HFF-Myc (cell line): ENCODE measurements at regions not wholly inside any gene's neighbourhood (a gene's known extent, or its start where the extent isn't known, plus 50 kb on each side); places are given as distances from the start of the nearest gene placed in this dataset.

ENCODE experiments used
- DNase-seq: peaks from one replicate; pipeline ENCODE4 v3.0.0-alpha.2; 2011; ENCODE audit warnings: low read depth; ENCODE audit errors: extremely low read depth
- H3K4me3 ChIP-seq: replicated peaks from 2 replicates; pipeline ENCODE4 v1.5.1; 2011; ENCODE audit warnings: low read depth, mild to moderate bottlenecking, control low read depth, low read length
- CTCF ChIP-seq: IDR thresholded peaks from 2 replicates; pipeline ENCODE4 v1.5.1; 2012; ENCODE audit warnings: mild to moderate bottlenecking, low read depth, low read length, control low read depth; ENCODE audit errors: missing control alignments

GRCh38 chr2:239477591-239477990 lies 76.8 kb upstream of the HDAC4 start:
- no peak for DNase-seq
- no peak overlapping the region for H3K4me3 ChIP-seq
- TF ChIP-seq CTCF = no peak

GRCh38 chr2:239476757-239477585 lies 76.2 kb upstream of the HDAC4 start:
- no peak for DNase-seq
- H3K4me3 ChIP-seq = no peak overlapping the region
- no peak for TF ChIP-seq CTCF

- no peak overlapping the region for H3K4me3 ChIP-seq
- no peak for TF ChIP-seq CTCF
- DNase-seq = no peak
These were observed 75.4 kb upstream of the HDAC4 start for GRCh38 chr2:239476029-239476756.

- TF ChIP-seq CTCF = no peak
- no peak for DNase-seq
- no peak overlapping the region for H3K4me3 ChIP-seq
These were observed 74.6 kb upstream of the HDAC4 start for GRCh38 chr2:239475161-239476028.

GRCh38 chr2:239473211-239473805 lies 72.5 kb upstream of the HDAC4 start:
- TF ChIP-seq CTCF = no peak

GRCh38 chr2:239472235-239472775 lies 71.5 kb upstream of the HDAC4 start:
- TF ChIP-seq CTCF = no peak
- H3K4me3 ChIP-seq = no peak overlapping the region
- no peak for DNase-seq

More at GRCh38 chr2:239473211-239473805, 72.5 kb upstream of the HDAC4 start:
- H3K4me3 ChIP-seq = no peak overlapping the region
- no peak for DNase-seq
